Gastroesophageal sphincter (tissue), 3 donors: ENCODE measurements at regions not wholly inside any gene's neighbourhood (a gene's known extent, or its start where the extent isn't known, plus 50 kb on each side); places are given as distances from the start of the nearest gene placed in this dataset.

Experiments
- CTCF ChIP-seq, 4 experiments: fragments of 200-600 bp in 2 of 4; fragments of 450-650 bp in 2 of 4; sonication (generic) in 1 of 4; IDR thresholded peaks; one replicate each; pipeline ENCODE4 v1.5.1; 2017 to 2019; ENCODE audit warnings: antibody characterized with exemption in 4 of 4, mild to moderate bottlenecking in 2 of 4, moderate library complexity in 2 of 4
- EP300 ChIP-seq: sonication (generic); formaldehyde crosslinking; IDR thresholded peaks from one replicate; pipeline ENCODE4 v1.6.1; 2017; ENCODE audit warnings: antibody characterized with exemption, mild to moderate bottlenecking
- POLR2A ChIP-seq, 2 donors: fragments of 450-650 bp; IDR thresholded peaks; one replicate each; pipeline ENCODE4 v1.6.1; 2017; ENCODE audit warnings: antibody characterized with exemption in 2 of 2, mild to moderate bottlenecking in 2 of 2, moderate library complexity in 1 of 2
- POLR2AphosphoS5 ChIP-seq: sonication (generic); formaldehyde crosslinking; IDR thresholded peaks from one replicate; pipeline ENCODE4 v1.6.1; 2017; ENCODE audit warnings: antibody characterized with exemption

GRCh38 chr13:106852436-106852835 lies 284.5 kb upstream of the ARGLU1 start:
- TF ChIP-seq CTCF (IDR thresholded peaks at IDR 0.05) (no peak), POLR2A (IDR thresholded peaks at IDR 0.05) (no peak), POLR2AphosphoS5 (no peak), EP300 (no peak)
